Kidney glomerular epithelial cell (primary cell): ENCODE measurements at regions not wholly inside any gene's neighbourhood (a gene's known extent, or its start where the extent isn't known, plus 50 kb on each side); places are given as distances from the start of the nearest gene placed in this dataset.

Experiments
- DNase-seq: peaks from one replicate; lab custom pipeline; 2025; lab: John Stamatoyannopoulos, UW

DNA sequence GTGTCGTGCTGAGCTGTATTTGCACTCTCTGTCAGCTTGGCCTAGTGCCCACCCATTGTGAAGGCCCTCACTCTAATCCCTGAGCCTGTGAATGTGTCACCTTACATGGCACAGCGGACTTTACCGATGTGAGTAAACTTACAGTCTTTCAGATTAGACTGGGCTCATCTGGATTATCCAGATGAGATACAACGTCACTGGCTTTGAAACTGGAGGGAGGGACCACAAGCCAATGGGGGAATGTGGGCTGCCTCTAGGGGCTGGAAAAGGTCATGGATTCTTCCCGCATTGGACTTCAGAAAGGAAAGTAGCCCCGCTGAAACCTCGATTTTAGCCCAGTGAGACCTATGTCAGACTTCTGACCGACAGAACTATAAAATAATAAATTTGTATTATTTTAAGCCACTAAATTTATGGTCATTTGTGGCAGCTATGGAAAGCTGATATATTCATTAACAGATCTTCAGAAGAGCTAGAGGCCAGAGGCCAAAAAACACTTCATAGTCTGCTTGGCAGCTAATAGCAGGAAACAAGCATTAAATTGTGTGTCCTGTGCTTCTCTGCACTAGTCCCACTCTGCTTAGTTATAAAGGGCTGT is 139.0 kb upstream of the GAS1 start:
- DNase-seq, result no peak

DNA sequence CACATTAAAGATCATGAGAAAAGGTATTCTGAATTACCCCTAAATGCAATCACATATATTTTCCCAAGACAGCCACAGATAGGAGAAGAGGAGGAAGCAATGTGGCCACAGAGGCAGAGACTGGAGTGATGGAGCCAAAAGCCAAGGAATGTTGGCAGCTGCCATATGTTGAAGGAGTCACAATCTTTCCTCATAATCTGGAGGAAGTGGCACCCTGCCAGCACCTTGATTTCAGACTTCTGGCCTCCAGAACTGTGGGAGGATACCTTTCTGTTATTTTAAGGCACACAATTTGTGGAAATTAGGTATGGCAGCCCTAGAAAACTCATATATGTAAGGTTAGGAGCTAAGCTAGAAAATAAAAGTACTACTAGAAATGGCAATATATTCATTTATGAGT is 139.9 kb upstream of the GAS1 start:
- no peak for DNase-seq

DNA sequence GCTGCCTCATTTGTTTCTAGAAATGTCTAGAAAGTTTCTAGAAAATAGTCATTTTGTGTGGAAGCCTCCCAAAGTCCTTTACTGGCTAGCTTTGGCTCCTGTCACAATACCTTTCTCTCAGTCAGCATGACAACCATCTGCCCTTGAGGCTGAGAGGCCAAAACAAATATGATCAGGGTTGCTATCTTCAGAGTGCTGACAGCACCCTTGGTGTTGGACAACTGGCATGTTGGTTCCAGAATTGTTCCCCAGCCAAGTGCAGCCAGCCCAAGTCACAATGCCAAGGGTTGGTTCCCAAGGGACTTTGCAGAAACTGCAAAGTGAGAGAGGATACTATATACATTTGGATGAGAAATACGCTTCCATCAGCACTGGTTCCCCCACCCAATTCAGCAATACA is 140.9 kb upstream of the GAS1 start:
- DNase-seq, result no peak

DNA sequence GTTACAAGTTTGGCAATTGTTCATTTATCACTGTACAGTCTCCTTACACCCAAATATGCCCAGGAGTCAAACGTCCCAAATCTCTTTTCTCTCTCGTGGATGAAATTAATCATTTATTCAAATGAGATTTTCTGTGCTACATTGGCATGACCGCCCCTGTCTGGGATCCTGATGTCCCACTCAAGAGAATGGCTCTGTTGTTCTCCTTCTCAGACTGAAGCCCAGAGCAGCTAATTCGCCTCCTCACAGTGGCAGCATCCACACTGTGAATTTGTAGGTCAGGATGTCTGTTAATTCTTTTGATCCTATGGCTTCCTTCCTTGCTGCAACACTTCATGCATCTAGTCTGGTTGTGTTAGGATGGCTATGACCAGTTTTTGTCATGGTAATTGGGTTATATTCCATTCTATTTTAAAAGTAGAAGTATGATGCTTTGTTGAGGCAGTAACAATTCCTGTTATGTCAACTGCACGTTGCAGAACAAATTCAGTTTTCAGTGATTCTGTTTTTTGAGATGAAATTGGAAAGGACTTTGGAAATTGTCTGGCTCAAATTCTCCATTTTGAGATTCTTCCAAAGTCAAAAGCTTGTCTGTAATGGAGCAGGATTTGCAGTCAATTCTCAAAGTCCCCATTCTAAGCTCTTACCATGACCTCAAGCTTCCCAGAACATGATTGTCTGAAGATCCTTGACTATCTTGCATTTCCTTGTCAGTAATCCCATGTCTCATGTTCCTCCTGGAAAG is 141.5 kb upstream of the GAS1 start:
- no peak for DNase-seq

DNA sequence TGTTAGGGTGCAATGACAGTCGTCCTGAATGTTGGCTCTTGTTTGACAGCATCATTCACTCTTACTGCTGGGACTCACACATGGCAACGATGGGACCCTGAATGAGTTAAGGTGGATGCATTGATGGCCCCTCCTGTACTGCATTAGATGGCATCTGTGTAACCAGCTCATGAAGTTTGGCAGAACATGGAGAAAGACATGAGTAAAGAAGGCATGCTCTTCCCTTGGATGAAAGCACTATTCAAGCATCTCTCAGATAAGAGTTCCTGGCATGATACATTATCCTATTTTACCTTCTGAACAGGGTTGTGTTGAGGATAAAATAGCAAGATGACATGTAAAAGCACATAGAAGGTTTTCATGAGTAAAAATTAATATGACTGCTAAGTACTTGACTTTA is 142.2 kb upstream of the GAS1 start:
- no peak for DNase-seq

DNA sequence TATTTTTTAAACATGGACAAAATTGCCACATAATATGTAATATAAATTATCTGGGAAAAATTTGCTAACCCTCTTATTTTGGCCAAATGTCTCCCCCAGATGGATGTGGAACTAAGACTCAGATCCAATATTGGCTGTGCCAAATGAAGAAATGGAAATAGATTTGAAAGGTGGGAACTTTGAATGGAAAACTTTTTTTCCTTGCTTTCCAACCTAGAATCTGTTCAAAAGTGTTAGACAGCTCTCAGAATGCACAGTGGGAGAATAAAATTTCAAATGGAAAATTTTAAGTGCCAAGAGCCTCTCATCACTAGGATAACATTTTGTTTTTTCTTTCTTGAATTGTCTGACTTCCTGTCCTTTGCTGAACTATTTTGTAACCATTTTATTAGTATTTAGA is 142.6 kb upstream of the GAS1 start:
- DNase-seq, result no peak

DNA sequence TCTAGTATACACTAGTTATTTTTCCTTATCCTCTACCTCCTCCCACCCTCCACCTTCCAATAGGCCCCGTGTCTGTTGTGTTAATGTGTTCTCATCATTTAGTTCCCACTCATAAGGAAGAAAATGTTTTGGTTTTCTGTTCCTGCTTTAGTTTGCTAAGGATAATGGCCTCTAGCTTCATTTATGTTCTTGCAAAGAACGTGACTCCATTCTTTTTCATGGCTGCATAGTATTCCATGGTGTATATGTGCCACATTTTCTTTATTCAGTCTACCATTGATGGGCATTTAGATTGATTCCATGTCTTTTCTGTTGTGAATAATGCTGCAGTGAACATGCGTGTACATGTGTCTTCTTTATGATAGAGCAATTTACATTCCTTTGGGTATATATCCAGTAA is 146.5 kb upstream of the GAS1 start:
- no peak for DNase-seq

DNA sequence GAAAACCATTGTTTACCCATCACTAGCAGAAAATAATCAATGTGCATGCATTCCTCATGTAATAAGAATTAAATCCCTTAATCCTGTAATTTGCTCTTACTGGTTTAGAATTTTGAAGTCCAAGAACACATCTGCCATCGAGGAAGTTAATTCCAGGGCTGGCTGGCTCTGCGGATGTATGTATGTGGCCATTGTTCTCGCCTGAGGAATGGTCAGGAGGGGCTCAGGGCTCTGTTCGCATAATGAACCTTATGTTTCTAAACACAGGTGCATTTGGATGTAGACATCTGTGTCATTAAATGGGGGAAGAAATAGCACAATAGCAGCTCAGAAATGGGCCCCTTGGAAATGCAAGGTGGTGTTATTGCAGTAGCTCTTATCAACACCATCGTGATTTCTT is 148.6 kb upstream of the GAS1 start:
- no peak for DNase-seq

DNA sequence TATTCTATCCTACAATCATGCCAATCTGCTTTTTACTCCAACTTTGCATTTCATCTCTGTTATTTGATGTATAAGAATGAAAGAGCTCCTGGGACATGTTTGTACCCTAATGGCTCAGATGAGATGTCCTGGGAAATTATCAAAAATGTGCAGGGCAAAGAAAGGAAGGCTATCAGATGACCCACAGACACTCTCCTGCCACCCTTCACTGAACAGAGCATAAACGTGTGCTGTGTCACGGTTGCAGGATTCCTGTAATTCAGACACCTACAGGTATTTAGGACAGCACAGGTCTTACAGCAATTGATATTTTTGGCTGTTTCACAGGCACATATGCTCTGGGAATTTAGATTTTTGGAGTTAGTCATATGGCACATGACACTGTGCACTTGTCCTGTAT is 149.2 kb upstream of the GAS1 start:
- no peak for DNase-seq

DNA sequence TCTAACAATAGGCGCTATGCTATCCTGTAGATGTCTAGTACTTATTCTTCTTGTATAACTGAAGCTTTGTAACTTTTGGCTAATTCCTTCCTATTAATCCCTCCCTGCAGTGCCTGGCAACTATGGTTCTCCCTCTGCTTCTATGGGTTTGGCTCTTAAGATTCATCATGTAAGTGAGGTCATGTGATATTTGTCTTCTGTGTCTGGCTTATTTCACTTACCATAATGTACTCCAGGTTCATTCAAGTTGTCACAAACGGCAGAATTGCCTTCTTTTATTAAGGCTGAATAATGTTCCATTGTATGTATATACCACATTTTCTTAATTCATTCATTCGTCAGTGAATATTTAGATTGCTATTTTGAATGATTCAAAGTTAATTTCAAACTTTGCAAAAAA is 149.9 kb upstream of the GAS1 start:
- no peak for DNase-seq

DNA sequence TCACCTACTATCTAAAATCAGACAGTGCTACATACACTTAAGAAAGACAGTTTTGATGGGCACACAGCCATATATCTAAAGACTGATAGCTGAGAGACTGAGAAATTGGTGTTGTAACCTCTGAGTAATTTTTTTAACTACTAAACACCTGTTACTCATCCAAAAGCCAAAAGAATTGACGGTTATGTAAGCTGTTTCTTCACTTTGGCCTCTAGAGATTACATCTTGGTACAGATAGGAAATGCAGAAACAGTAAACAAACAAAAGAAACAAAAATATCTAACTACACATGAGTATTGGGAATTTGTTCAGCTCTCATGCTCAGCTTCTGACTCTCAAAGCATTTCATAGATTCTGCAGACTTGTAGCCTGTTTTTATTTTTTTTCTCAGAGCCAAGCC is 152.1 kb upstream of the GAS1 start:
- DNase-seq, result no peak

DNA sequence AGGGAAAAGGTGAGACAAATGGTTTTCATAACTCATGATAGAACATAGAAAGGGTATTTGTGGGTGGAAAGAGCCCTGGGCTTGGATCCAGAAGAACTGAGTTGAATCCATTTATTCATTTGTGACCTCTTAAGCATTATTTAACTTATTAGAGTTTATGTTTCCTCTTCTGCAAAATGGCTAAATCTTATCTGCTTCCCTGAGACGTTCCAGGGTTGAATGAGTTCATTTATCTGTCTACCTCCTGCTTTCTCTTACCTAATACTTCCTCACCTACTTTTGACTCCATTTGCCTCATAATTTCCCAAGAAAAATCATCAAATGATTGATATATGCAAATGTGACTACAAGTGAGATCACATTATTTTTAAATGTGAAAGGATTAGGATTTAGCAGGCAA is 152.7 kb upstream of the GAS1 start:
- no peak for DNase-seq

DNA sequence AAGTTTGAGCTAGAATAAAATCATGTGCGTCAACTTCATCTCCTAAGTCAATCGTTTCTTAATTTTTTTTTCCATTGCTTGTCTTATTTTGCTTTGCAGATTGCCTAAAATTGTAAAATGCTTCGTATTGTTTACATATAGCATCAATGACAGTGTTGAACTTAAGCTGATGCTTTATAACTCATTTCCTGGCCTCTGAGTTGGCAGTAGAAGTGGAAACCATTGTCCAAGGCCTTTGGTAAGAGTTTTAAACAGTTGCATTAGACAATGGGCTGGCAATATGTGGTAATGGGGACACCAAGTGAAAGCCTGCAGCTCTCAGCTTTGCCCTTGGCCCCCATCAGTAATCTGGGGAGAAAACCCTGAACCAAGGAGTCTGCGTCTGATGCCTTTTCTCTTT is 154.8 kb upstream of the GAS1 start:
- no peak for DNase-seq

DNA sequence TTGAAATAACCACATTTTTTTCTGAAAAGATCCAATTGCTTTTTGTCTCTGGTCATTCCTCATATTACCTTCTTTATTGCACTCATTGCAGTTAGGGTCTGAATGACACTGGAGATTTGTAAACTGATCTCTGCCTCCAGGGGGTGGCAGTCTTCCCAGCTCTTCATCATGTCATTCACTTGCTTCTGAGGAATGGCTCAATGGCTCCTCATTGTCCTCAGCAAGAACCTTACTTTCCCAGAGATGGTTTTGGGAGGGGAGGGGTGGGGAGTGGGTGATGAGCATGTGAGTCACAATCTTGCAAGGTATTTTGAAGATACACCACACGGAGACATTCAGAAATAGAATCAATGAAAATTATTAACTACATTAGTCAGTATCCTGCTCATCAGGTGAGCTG is 159.8 kb upstream of the GAS1 start:
- peak; percentile 97 for DNase-seq

DNA sequence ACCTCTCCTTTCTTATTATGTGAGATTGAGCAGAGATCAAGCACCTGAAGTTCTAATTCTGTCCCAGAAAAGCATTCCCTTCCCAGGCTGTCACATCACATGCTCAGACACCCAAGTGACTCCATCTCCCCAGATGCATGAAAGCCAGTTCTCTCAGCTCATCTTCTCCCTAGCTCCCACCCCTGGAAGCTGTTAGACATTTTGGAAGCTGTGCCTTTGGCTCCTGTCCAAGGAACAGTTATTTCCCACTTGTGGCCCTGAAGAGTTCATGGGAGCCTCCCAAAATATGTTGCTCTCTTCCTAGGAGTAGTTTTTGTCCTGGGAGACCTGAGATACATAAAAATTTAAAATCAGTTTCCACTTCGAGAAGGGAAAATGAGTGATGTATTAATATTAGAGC is 161.4 kb upstream of the GAS1 start:
- DNase-seq, result no peak

DNA sequence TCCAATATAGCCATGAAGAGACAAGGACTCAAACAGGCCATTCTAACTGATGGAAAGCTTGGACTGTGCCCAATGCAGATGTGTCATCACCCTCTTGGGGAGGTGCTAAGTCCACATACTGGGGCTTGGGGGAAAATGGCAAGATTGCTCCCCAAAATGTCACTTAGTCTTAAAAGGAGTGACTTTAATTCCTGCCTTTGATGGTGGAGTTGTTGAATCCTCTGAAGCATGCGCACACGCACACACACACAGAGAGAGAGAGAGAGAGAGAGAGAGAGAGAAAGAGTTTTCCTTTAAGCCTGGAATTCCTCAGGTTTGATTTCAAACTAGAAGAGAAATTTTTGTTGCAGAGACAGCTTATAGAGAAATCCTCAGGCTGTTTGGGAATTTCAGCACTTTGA is 161.9 kb upstream of the GAS1 start:
- DNase-seq, result no peak

DNA sequence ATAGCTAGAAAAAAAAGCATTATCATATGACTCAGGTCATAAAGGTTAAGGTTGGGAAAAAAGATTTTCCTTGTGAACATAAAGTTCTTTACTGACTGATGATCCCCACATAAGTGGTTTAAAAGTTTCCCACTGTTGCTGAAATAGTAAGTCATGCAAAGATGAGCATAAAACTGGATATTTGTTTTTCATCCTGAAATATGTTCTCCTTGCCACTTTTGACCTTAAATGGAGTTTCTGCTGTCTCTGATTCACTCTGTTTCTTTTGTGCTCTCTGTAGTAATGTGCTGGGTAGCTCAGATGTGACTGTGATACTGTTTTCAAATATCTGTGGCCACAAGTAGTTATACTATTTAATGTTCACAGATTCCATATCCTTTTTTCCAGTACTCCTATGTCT is 162.5 kb upstream of the GAS1 start:
- DNase-seq, result peak; percentile 76

DNA sequence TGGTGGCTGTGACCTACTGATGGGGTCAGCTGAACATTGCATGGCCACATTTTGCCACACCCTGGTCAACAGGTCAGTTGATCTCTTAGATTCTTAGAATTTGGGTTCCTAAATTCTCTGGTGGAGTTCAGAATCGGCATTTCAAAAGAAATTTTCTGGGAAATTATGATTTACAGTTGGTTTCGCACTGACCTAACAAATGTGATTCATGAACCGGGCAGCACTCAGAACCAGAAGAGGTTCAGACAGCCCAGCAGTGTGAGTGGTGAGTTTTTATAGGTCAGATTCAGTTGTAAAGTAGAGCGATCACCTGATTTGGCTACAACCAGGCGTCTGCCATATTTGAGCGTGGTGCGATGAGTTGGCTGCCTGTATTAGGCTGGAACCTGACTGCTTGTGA is 163.7 kb upstream of the GAS1 start:
- no peak for DNase-seq

DNA sequence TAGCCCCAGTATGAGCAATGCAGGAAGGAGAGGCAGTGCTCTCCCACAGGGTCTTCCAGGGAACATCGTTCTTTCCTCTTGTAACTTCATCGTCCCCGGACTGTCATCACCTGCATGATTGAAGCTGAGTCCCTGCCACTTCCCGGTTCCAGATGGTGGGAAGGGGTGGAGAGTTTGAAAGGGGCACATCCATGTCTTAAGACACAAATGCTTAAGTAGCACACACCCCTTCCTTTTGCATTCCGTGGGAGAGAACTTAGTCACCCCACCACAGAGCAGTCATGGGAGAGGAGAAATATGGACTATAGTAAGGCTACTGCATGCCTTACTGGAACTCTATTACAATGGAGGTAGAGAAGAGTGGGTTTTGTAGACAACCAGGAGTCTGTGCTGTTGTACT is 165.3 kb upstream of the GAS1 start:
- DNase-seq, result no peak

DNA sequence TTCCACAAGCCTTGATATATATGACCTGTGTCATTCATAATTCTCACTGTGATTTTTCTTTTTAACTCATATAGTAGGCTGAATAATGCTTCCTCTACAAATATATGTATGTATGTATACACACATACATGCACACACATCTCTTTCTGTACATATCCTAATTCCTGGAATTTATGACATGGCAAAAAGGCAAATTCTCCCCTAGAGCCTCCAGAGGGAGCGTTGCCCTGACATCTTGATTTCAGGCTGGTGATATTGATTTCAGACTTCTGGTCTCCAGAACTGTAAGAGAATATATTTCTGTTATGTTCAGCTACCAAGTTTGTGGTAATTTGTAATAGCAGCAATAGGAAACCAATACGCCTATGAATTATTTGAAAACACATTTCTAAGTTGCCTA is 166.6 kb upstream of the GAS1 start:
- no peak for DNase-seq

DNA sequence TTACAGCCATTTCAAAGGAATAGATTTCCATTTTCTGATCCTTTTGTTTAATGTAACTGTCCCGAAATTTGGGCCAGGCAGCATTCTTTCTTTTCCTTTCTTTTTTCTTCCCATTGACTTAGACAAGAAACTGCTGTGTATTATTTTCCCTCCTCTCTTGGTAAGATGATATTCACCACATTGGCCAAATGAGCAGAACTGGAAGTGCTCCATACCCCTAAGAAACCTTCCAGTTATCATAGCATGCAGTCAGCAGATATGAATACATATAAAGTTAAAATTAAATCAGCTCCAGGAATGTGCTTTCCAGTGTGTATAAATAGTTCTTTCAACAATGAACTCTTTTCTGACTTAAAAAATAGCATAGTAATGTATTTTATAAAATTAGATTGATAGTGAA is 168.5 kb upstream of the GAS1 start:
- no peak for DNase-seq

DNA sequence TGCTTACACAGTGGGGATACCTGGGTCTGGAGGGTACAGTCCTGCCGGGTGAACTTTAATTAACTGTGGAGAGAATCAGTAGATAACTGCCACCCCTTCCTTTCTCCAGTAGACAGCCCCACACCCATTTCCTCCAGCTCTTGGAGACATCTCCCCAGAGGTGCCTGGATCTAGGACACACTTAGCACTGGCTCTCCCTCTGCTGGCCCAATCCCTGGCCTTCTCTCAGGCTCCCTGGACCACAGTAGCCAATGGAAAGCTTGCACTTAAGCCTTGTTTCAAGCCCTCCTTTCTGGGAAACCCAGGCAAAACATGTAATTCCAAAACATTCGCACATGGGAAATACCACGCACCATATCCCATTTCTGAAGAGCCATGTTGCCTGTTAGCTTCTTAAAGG is 169.2 kb upstream of the GAS1 start:
- DNase-seq, result no peak

DNA sequence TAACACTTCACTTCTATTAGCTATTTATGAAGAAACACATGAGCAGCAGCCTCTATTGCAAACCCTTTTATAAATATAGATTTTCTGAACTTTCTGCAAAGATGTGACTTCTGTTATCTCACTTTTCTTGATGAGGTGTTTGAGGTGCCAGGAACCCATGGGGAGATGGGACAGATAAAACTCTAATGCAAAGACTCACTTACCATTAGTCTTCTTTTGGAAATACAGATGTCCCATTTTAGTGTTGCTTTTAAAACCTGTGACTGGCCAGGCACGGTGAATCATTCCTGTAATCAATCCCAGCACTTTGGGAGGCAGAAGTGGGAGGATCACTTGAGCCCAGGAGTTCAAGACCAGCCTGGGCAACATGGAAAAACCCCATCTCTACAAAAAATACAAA is 171.3 kb upstream of the GAS1 start:
- no peak for DNase-seq

DNA sequence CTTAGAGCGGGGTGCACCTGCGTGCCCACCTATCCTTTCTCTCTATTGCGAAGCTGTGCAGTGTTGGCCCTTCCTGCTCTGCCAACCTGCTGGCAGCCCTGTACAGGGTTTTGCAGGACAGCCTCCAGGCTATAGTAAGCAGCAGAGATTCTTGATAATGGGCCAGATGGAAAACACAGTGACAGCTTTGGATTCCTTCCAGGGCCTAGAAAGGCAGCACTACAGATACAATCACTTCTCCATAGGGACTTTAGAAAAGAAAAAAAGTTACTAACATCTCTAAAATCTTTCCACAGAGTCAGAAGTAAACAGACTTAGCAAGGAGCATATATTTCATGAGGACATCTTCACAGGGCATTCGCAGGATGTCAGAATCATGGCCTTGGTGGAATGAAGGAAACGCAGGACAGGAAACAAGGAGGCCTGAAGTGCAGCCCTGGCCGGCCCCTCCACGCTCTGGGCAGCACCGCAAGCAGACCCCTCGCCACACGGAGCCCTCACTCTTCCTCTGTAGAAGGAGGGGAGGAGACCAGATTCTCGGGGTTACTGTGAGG is 172.1 kb upstream of the GAS1 start:
- peak; percentile 12 for DNase-seq
